ENCODE measurements at regions not wholly inside any gene's neighbourhood (a gene's known extent, or its start where the extent isn't known, plus 50 kb on each side); places are given as distances from the start of the nearest gene placed in this dataset.

- peak in 1 of 2 donors; percentile 4 for DNase-seq (ENCODE audit: low spot score in 2 of 2)
- no peak for FAIRE-seq
Observed at GRCh38 chr20:39429726-39430125, 467.6 kb downstream of the DHX35 start.

- no peak for DNase-seq (ENCODE audit: low spot score in 2 of 2)
- FAIRE-seq = no peak
Observed at GRCh38 chr20:39424962-39425678, 463.0 kb downstream of the DHX35 start.

DNA sequence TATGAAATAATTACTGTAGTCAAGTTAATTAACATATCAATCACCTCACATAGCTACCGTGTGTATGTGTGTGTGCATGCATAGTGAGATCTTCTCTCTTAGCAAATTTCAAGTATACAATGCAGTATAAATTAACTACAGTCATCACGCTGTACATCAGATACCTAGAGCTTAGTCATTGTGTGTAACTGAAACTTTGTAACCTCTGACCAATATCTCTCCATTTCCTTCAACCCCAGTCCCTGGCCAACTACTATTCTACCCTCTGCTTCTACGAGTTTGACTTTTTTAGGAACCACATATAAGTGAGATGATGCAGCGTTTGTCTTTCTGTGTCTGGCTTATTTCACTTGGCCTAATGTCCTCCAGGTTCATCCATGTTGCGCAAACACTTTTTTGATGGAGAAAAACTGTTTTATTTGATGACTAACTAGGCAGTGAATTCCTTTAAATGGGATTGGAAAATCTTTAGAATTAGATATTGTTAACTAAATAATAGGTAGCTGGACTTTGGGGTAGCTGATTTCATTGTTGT is 459.5 kb downstream of the DHX35 start:
- FAIRE-seq (no peak), DNase-seq (ENCODE audit: low spot score in 2 of 2) (no peak)

DNA sequence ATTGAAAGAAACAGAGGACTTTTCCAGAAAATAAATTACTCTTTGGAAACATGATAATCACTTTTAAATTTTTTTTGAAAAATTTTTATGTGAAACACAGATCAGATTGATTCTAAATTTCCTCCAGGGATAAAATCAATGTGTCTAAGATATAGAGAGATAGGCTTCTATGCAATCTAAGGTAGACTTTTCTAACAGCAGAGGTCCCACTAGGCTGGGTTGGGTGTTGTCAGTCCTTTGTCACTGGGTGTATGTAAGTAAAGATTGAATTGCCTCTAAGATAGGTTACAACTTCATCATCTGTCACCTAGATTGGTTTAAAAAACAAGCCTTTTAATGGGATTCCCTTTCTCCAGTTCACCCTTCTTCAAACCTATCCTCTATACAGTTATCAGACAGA is 449.9 kb downstream of the DHX35 start:
- no peak for FAIRE-seq
- DNase-seq (ENCODE audit: low spot score in 2 of 2) = no peak

DNA sequence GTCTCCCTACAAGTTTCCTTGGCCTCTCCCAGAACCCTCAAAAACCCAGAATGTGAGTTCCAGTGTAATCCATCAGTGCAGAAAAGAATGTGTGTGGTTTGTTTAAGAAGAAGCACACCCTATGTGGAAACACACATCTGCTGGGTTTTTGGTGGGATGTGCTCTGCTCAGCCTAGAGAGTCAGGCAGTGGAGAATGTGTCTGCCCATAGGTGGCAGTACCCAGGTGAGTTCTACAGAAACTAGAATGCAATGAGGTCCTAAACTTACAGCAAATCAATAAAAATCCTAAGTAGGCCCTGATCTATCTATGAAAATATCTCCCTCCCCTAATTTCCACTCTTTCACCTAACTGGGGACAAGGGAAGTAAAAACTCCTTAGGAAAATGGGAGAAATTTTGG is 437.3 kb downstream of the DHX35 start:
- no peak for FAIRE-seq
- no peak for DNase-seq (ENCODE audit: low spot score in 2 of 2)

- DNase-seq (ENCODE audit: low spot score in 2 of 2) = no peak
- no peak for FAIRE-seq
Observed at GRCh38 chr20:39398656-39399055, 436.5 kb downstream of the DHX35 start.

DNA sequence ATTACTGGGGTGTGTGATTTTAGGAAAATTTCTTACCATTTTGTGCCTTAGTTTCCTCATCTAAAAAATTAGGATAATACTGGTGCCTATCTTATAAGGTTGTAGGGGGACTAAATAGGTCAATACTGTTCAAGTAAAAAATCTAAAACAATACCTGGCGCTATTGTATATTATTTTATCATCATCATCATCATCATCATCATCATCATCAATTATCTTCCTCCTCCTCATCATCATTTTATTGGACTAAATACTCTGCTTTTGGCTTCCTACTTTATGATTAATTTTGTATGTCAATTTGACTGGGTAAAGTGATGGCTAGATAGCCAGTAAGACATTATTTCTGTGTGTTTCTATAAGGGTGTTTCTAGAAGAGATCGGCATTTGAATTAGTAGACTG is 435.5 kb downstream of the DHX35 start:
- FAIRE-seq = no peak
- DNase-seq (ENCODE audit: low spot score in 2 of 2) = no peak

DNA sequence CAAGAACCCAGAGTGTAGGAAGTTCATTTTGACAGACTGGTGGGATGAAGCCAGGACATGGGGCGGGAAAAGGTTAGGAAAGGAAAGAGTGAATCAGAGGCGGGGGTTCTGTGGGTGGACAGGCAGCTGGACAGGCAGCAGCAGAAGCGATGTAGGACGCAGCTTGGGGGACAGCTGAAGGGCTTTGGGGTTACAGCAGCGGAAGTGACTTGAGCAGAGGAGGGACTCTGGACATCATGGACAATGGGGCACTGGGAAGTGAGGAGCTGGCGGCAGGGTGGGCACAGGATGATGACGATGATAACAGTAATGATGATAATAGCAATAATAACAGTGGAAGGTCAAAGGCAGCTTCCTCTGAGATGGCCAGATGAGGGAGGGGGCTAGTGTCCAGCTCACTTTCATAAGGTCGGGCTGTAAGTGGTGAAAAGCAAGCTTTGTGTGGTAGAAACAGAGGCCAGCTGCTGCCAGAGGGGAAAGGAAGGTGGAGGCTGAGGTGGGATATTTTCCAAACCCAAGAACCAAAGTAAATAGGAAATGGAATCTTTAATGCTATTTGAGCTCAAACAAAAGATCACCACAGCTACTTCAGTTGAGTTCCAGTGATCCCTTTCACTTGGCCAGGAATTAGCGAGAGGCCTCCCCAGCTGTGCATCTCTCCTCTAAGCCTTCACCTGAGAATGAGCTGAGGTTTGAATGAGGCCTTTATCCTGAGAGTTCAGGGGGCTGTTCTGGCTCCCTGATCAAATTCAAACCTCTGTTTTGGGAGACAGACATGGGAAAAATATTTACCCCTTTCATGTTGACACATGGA is 433.5 kb downstream of the DHX35 start:
- no peak for FAIRE-seq
- no peak for DNase-seq (ENCODE audit: low spot score in 2 of 2)

GRCh38 chr20:39394461-39394860 is 432.3 kb downstream of the DHX35 start:
- FAIRE-seq (no peak), DNase-seq (ENCODE audit: low spot score in 2 of 2) (no peak)

GRCh38 chr20:39390186-39390585 is 428.0 kb downstream of the DHX35 start:
- DNase-seq (ENCODE audit: low spot score in 2 of 2) = no peak
- no peak for FAIRE-seq

- DNase-seq (ENCODE audit: low spot score in 2 of 2) = peak in 1 of 2 donors; percentile 2
Observed at GRCh38 chr20:39381595-39381994, 419.5 kb downstream of the DHX35 start.

DNA sequence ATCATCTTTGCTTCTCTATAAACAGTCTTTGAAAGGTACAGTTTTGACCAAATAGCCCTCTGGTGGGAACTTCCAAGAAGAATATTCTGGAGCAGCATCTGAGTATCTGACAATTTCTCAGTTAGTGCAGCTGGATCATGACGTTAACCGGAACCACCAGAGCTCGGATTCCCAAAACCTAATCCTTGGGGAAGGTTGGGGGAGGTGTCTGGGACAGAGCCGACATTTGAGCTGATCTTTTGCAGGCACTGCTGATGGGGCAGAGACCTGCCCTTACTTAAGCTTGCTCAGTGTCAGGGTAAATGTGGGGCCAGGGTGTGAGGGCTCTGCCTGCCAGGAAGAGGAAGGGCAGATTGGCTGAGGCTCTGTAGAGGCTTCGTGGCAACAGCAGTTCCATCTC is 416.6 kb downstream of the DHX35 start:
- DNase-seq (ENCODE audit: low spot score in 2 of 2) = no peak
- no peak for FAIRE-seq

More at GRCh38 chr20:39381595-39381994, 419.5 kb downstream of the DHX35 start:
- no peak for FAIRE-seq

- DNase-seq (ENCODE audit: low spot score in 2 of 2) (no peak), FAIRE-seq (no peak)
Observed at GRCh38 chr20:39376788-39377187, 414.6 kb downstream of the DHX35 start.

- FAIRE-seq = no peak
- no peak for DNase-seq (ENCODE audit: low spot score in 2 of 2)
Observed at GRCh38 chr20:39364320-39364719, 402.2 kb downstream of the DHX35 start.

- no peak for DNase-seq (ENCODE audit: low spot score in 2 of 2)
- FAIRE-seq = no peak
Observed at GRCh38 chr20:39359981-39360620, 398.0 kb downstream of the DHX35 start.

- no peak for FAIRE-seq
Observed at GRCh38 chr20:39358052-39358451, 395.9 kb downstream of the DHX35 start.

DNA sequence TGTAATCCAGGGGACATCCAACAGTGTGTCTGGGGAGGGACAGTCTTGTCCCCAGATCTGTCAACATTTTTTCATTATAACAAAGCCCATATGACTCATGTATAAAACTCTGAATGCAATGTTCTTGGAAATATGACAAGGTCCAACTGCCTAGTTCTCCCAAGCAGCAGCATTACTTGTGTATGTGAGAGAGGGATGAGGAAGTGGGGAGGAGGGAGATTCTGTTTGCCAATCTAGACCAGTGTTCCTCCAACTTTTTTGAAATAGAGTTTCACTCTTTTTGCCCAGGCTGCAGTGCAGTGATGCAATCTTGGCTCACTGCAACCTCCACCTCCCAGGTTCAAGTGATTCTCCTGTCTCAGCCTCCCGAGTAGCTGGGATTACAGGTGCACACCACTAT is 394.8 kb downstream of the DHX35 start:
- no peak for DNase-seq (ENCODE audit: low spot score in 2 of 2)
- no peak for FAIRE-seq

More at GRCh38 chr20:39358052-39358451, 395.9 kb downstream of the DHX35 start:
- no peak for DNase-seq (ENCODE audit: low spot score in 2 of 2)

- FAIRE-seq = no peak
Observed at GRCh38 chr20:39349240-39349639, 387.1 kb downstream of the DHX35 start.

GRCh38 chr20:39347626-39348025 is 385.5 kb downstream of the DHX35 start:
- DNase-seq (ENCODE audit: low spot score in 2 of 2) (no peak), FAIRE-seq (no peak)

More at GRCh38 chr20:39349240-39349639, 387.1 kb downstream of the DHX35 start:
- no peak for DNase-seq (ENCODE audit: low spot score in 2 of 2)

- FAIRE-seq = no peak
Observed at GRCh38 chr20:39342463-39342862, 380.3 kb downstream of the DHX35 start.

More at GRCh38 chr20:39342463-39342862, 380.3 kb downstream of the DHX35 start:
- no peak for DNase-seq (ENCODE audit: low spot score in 2 of 2)
